ENCODE measurements at regions not wholly inside any gene's neighbourhood (a gene's known extent, or its start where the extent isn't known, plus 50 kb on each side); places are given as distances from the start of the nearest gene placed in this dataset.

GRCh38 chr18:11506856-11507255, 102.5 kb upstream of the SLC35G4 start:
- TF ChIP-seq, protein P1, sequence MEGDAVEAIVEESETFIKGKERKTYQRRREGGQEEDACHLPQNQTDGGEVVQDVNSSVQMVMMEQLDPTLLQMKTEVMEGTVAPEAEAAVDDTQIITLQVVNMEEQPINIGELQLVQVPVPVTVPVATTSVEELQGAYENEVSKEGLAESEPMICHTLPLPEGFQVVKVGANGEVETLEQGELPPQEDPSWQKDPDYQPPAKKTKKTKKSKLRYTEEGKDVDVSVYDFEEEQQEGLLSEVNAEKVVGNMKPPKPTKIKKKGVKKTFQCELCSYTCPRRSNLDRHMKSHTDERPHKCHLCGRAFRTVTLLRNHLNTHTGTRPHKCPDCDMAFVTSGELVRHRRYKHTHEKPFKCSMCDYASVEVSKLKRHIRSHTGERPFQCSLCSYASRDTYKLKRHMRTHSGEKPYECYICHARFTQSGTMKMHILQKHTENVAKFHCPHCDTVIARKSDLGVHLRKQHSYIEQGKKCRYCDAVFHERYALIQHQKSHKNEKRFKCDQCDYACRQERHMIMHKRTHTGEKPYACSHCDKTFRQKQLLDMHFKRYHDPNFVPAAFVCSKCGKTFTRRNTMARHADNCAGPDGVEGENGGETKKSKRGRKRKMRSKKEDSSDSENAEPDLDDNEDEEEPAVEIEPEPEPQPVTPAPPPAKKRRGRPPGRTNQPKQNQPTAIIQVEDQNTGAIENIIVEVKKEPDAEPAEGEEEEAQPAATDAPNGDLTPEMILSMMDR (IDR thresholded peaks at IDR 0.05): no peak
- TF ChIP-seq POLR2A (IDR thresholded peaks at IDR 0.05): no peak
- TF ChIP-seq EP300 (IDR thresholded peaks at IDR 0.05): no peak

Measured in ovary (tissue), 3 donors.